Gastroesophageal sphincter (tissue), 3 donors: ENCODE measurements at regions not wholly inside any gene's neighbourhood (a gene's known extent, or its start where the extent isn't known, plus 50 kb on each side); places are given as distances from the start of the nearest gene placed in this dataset.

ENCODE experiments used
- CTCF ChIP-seq, 4 experiments: fragments of 200-600 bp in 2 of 4; fragments of 450-650 bp in 2 of 4; sonication (generic) in 1 of 4; IDR thresholded peaks; one replicate each; pipeline ENCODE4 v1.5.1; 2017 to 2019; ENCODE audit warnings: antibody characterized with exemption in 4 of 4, mild to moderate bottlenecking in 2 of 4, moderate library complexity in 2 of 4
- POLR2AphosphoS5 ChIP-seq: sonication (generic); formaldehyde crosslinking; IDR thresholded peaks from one replicate; pipeline ENCODE4 v1.6.1; 2017; ENCODE audit warnings: antibody characterized with exemption

DNA sequence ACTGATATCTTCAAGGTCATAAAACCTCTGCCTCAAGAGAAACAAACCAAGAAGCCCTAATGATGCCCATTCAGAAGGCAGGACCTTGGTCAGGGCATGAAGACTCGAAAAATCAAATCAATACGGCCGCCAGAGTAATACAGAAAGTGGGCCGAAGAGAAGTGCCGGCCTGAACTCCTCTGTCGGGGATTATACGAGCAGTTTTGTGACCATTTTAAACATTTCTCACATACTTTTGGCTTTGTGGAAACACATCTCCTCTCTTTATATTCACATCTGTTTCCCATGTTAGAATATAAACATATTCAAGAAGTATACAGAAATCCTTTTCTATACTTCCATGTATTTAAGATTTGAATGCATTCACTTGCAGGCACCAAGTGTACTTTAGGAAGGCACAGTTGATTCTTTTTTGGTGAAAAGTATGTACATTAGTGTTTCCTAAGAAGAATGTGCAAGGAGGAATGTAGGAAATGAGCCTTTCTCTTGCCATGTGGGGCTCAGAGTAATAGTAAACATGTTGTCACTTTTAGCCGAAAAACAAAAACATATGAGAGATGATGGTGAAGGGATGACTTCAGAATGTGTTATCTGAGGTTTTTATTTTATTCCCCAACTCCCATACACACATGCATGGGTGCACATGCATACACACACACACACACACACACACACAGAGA is 707.9 kb upstream of the ID2 start:
- no peak for TF ChIP-seq CTCF (IDR thresholded peaks at IDR 0.05)
- no peak for TF ChIP-seq POLR2AphosphoS5
